ENCODE measurements at regions not wholly inside any gene's neighbourhood (a gene's known extent, or its start where the extent isn't known, plus 50 kb on each side); places are given as distances from the start of the nearest gene placed in this dataset.

DNA sequence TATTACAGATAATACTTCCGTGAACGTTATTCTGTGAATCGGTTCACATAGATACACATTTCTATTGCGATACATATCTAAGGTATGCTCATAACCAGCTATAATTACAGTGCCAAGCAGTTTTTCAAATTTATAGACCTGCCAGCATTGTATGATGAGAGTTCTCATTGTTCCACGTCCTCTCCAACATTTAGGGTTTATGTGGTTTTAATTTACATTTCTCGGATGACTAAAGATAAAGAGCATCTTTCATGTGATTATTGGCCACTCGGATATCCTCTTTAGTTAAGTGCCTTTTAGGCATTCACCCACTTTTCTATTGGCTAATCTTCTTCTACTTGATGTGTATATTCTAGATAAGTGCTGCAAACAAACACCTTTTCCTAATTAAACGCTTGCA lies 134.7 kb upstream of the CCDC54 start:
- intact Hi-C loops (cut with DNase I): loop anchor here (5.0 to 10.0 kb wide), 2 partner anchors 190 to 282 kb away; partner anchors contain the start of gene BBX (in 1 of the 2)
- Histone ChIP-seq H3K4me1 (ENCODE audit: control insufficient read depth in 1 of 2, insufficient read depth in 2 of 2, low read length in 2 of 2) (peaks cover 0 to 7% of the 10 kb centered on the region in 2 donors), H3K36me3 (ENCODE audit: control insufficient read depth in 1 of 2, insufficient read depth in 2 of 2, low read length in 1 of 2) (peaks cover 0 to 2% of the 10 kb centered on the region in 2 donors), H3K27ac (ENCODE audit: low read depth in 1 of 2, low read length in 2 of 2) (no peak overlapping the region), H3K27me3 (ENCODE audit: control insufficient read depth in 1 of 2, insufficient read depth in 2 of 2, low read length in 1 of 2) (no peaks in the 10 kb centered on the region), H3K9me3 (ENCODE audit: control insufficient read depth, low read length) (no peaks in the 10 kb centered on the region), H3K4me3 (ENCODE audit: low read length in 2 of 2) (peak overlapping the region; percentile 6 to 10)
- WGBS, 2 donors: 65 to 68% methylated on average over 8 of the region's 8 CpGs
- ATAC-seq (ENCODE audit: low FRiP score) (no peak), DNase-seq (no peak)

DNA sequence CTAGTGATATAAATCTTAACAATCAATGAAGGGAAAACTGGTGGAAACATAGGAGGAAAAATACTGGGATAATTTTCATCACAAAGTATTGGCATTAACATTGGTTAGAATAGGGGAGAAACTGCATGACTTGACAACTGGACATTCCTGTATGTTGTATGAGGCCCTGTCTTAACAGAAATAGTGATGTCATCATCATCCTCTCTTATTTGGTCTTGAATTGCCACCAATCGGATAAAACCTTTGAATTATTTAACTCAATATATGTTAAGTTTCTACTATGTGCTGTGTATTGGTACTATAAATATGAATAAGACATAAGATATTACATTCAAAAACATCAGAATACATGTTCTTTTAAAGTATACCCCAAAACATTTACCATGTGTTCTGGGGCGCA lies 130.1 kb upstream of the CCDC54 start:
- no peak overlapping the region for H3K27ac ChIP-seq (ENCODE audit: low read depth in 1 of 2, low read length in 2 of 2)
- H3K27me3 ChIP-seq (ENCODE audit: control insufficient read depth in 1 of 2, insufficient read depth in 2 of 2, low read length in 1 of 2): no peaks in the 10 kb centered on the region
- H3K4me1 ChIP-seq (ENCODE audit: control insufficient read depth in 1 of 2, insufficient read depth in 2 of 2, low read length in 2 of 2): peaks cover 0 to 7% of the 10 kb centered on the region in 2 donors
- H3K4me3 ChIP-seq (ENCODE audit: low read length in 2 of 2): no peak overlapping the region
- ATAC-seq (ENCODE audit: low FRiP score) (no peak), DNase-seq (no peak)
- intact Hi-C loops (cut with DNase I): loop anchor here in 1 of 2 donors (10.0 kb wide), 1 partner anchor 278 kb away; the partner anchor contains the start of gene BBX
- no peaks in the 10 kb centered on the region for H3K9me3 ChIP-seq (ENCODE audit: control insufficient read depth, low read length)
- peaks cover 0 to 2% of the 10 kb centered on the region in 2 donors for H3K36me3 ChIP-seq (ENCODE audit: control insufficient read depth in 1 of 2, insufficient read depth in 2 of 2, low read length in 1 of 2)
- 95 to 97% methylated on average over 2 of the region's 2 CpGs for WGBS, 2 donors

DNA sequence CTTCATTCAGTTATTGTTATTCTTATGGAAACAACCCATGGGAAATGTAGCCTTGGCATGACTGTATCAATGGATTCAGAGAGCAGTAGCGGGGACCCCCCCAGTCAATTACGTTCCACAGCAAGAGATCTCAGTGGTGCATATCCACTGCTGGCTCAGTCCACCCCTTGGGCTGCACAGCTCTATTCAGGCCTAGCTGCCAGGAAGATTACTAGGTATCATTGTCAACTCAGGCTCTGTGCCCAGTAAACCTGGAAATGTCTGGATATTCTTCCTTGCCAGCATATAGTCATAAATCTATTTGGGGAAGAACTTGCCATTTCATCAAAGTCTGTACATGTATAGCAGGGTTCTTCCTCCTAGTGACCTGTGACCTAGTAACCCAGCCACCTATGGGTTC lies 128.1 kb upstream of the CCDC54 start:
- H3K27me3 ChIP-seq (ENCODE audit: control insufficient read depth in 1 of 2, insufficient read depth in 2 of 2, low read length in 1 of 2): no peaks in the 10 kb centered on the region
- H3K4me3 ChIP-seq (ENCODE audit: low read length in 2 of 2): no peak overlapping the region
- no peaks in the 10 kb centered on the region for H3K9me3 ChIP-seq (ENCODE audit: control insufficient read depth, low read length)
- H3K4me1 ChIP-seq (ENCODE audit: control insufficient read depth in 1 of 2, insufficient read depth in 2 of 2, low read length in 2 of 2): peaks cover 0 to 5% of the 10 kb centered on the region in 2 donors
- no peak overlapping the region for H3K27ac ChIP-seq (ENCODE audit: low read depth in 1 of 2, low read length in 2 of 2)
- DNase-seq: no peak
- H3K36me3 ChIP-seq (ENCODE audit: control insufficient read depth in 1 of 2, insufficient read depth in 2 of 2, low read length in 1 of 2): peaks cover 0 to 2% of the 10 kb centered on the region in 2 donors
- intact Hi-C loops (cut with DNase I): loop anchor here in 1 of 2 donors (10.0 kb wide), 1 partner anchor 276 kb away; the partner anchor contains the start of gene BBX
- WGBS, 2 donors: 96 to 99% methylated on average over 2 of the region's 2 CpGs
- no peak for ATAC-seq (ENCODE audit: low FRiP score)

DNA sequence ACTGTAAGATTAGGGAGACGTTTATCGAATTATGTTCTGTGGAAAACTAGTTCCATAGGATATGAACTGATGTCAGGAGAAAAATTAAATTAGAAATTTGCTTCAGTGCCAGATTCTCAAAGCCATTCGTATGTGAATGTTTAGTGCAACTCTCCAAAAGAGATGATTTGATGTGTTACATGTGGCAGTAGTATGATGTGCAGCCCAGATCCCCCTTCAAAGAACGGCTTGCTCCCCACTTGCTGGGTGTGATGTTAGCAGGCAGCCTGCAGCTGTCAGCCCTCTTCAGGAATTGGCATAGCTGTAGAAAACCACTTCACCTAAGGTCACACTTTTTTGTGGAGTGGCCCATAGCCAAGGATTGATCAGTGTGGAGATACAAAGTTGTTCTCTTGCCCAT lies 127.0 kb upstream of the CCDC54 start:
- H3K27me3 ChIP-seq (ENCODE audit: control insufficient read depth in 1 of 2, insufficient read depth in 2 of 2, low read length in 1 of 2): no peaks in the 10 kb centered on the region
- DNase-seq (no peak), ATAC-seq (ENCODE audit: low FRiP score) (no peak)
- peaks cover 0 to 2% of the 10 kb centered on the region in 2 donors for H3K36me3 ChIP-seq (ENCODE audit: control insufficient read depth in 1 of 2, insufficient read depth in 2 of 2, low read length in 1 of 2)
- intact Hi-C loops (cut with DNase I): no loop called here
- H3K4me1 ChIP-seq (ENCODE audit: control insufficient read depth in 1 of 2, insufficient read depth in 2 of 2, low read length in 2 of 2): no peaks in the 10 kb centered on the region
- no peak overlapping the region for H3K4me3 ChIP-seq (ENCODE audit: low read length in 2 of 2)
- H3K27ac ChIP-seq (ENCODE audit: low read depth in 1 of 2, low read length in 2 of 2): no peak overlapping the region
- no peaks in the 10 kb centered on the region for H3K9me3 ChIP-seq (ENCODE audit: control insufficient read depth, low read length)
- WGBS, 2 donors: 87 to 88% methylated on average over 4 of the region's 4 CpGs

DNA sequence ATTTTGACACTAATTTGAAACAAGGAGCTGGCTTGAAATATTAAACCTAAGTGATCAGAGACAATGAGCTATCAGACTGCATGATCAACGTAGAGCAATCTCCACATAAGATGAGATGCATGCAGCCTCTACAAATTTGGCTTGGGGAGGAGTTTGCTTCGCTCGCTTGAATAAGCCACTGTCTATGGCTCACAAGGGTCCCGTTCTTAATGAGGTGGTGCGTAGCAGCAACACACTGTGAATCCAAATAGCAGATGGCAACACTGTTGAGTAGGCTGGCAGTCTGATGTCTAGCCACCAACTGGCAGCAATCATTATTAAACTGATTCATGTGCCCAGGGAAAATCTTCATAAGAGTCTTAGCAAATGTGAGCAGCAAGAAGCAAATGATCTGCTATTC lies 125.4 kb upstream of the CCDC54 start:
- ATAC-seq (ENCODE audit: low FRiP score): no peak
- H3K4me1 ChIP-seq (ENCODE audit: control insufficient read depth in 1 of 2, insufficient read depth in 2 of 2, low read length in 2 of 2): no peaks in the 10 kb centered on the region
- intact Hi-C loops (cut with DNase I): no loop called here
- no peaks in the 10 kb centered on the region for H3K27me3 ChIP-seq (ENCODE audit: control insufficient read depth in 1 of 2, insufficient read depth in 2 of 2, low read length in 1 of 2)
- no peaks in the 10 kb centered on the region for H3K36me3 ChIP-seq (ENCODE audit: control insufficient read depth in 1 of 2, insufficient read depth in 2 of 2, low read length in 1 of 2)
- H3K27ac ChIP-seq (ENCODE audit: low read depth in 1 of 2, low read length in 2 of 2): no peak overlapping the region
- no peak overlapping the region for H3K4me3 ChIP-seq (ENCODE audit: low read length in 2 of 2)
- H3K9me3 ChIP-seq (ENCODE audit: control insufficient read depth, low read length): no peaks in the 10 kb centered on the region
- 90 to 93% methylated on average over 5 of the region's 5 CpGs for WGBS, 2 donors
- DNase-seq: no peak

DNA sequence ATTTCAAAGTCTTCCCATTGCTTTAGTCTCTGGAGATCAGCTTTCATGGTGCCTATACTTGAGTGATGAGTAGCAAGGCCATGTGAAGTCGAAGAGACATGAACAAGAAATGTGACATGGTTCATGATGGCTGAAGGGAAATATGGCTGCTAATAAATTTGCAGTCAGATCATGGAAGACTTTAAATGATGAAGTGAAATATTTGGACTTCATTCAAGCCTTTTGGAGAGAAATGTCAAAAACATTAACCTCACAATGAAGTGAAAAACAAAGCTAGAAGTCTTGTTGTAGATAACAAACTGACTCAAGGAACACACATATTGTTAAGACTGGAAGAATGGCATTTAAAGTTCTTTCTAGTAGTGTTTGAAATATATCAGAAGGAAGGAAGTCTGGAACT lies 120.3 kb upstream of the CCDC54 start:
- 0% methylated on average over 1 of the region's 1 CpG for WGBS, 2 donors
- intact Hi-C loops (cut with DNase I): no loop called here
- H3K4me1 ChIP-seq (ENCODE audit: control insufficient read depth in 1 of 2, insufficient read depth in 2 of 2, low read length in 2 of 2): no peaks in the 10 kb centered on the region
- no peak overlapping the region for H3K4me3 ChIP-seq (ENCODE audit: low read length in 2 of 2)
- H3K27ac ChIP-seq (ENCODE audit: low read depth in 1 of 2, low read length in 2 of 2): no peak overlapping the region
- ATAC-seq (ENCODE audit: low FRiP score): no peak
- no peaks in the 10 kb centered on the region for H3K9me3 ChIP-seq (ENCODE audit: control insufficient read depth, low read length)
- no peak for DNase-seq
- H3K27me3 ChIP-seq (ENCODE audit: control insufficient read depth in 1 of 2, insufficient read depth in 2 of 2, low read length in 1 of 2): no peaks in the 10 kb centered on the region
- H3K36me3 ChIP-seq (ENCODE audit: control insufficient read depth in 1 of 2, insufficient read depth in 2 of 2, low read length in 1 of 2): no peaks in the 10 kb centered on the region

DNA sequence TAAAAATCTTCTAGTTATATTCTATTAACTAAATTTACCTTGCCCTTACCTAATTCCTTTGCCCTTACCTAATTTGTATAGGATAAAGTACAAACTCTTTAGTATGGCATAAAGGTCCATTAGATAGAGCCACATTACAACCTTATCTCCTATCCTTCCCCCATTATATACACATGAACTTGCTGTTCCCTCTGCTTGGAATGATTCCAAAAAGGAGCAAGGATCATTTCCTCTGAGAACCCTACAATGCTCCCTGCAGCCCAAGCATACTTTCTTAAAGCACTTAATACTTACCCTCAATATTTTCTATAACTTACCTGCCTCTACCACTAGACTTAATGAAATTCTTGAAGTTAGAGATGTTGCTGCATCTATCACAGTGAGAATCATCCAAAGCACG lies 118.9 kb upstream of the CCDC54 start:
- ATAC-seq (ENCODE audit: low FRiP score): no peak
- no peak for DNase-seq
- H3K4me3 ChIP-seq (ENCODE audit: low read length in 2 of 2): no peak overlapping the region
- H3K27me3 ChIP-seq (ENCODE audit: control insufficient read depth in 1 of 2, insufficient read depth in 2 of 2, low read length in 1 of 2): no peaks in the 10 kb centered on the region
- H3K9me3 ChIP-seq (ENCODE audit: control insufficient read depth, low read length): no peaks in the 10 kb centered on the region
- H3K4me1 ChIP-seq (ENCODE audit: control insufficient read depth in 1 of 2, insufficient read depth in 2 of 2, low read length in 2 of 2): no peaks in the 10 kb centered on the region
- intact Hi-C loops (cut with DNase I): no loop called here
- no peak overlapping the region for H3K27ac ChIP-seq (ENCODE audit: low read depth in 1 of 2, low read length in 2 of 2)
- WGBS, 2 donors: 91 to 93% methylated on average over 1 of the region's 1 CpG
- no peaks in the 10 kb centered on the region for H3K36me3 ChIP-seq (ENCODE audit: control insufficient read depth in 1 of 2, insufficient read depth in 2 of 2, low read length in 1 of 2)

DNA sequence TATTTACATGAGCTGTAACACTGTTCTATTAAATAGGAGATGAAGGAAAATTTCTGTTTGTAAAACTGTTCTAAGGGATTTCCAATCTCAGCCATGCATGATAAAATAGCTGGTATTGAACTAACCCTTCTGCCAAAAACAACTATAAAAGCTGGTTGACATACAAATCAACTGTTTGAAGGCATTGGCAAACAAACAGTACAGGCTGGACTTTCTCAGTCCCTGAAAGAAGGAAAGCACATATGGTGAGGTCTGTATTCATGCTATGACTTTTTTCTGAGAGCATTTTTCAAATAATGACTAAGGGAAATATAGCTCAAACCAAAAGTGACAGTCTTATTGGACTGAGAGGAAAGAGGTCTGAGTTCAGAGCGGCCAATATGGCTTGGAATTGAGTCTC lies 117.0 kb upstream of the CCDC54 start:
- intact Hi-C loops (cut with DNase I): no loop called here
- no peak overlapping the region for H3K4me3 ChIP-seq (ENCODE audit: low read length in 2 of 2)
- DNase-seq: no peak
- no peaks in the 10 kb centered on the region for H3K36me3 ChIP-seq (ENCODE audit: control insufficient read depth in 1 of 2, insufficient read depth in 2 of 2, low read length in 1 of 2)
- no peak for ATAC-seq (ENCODE audit: low FRiP score)
- H3K9me3 ChIP-seq (ENCODE audit: control insufficient read depth, low read length): no peaks in the 10 kb centered on the region
- H3K4me1 ChIP-seq (ENCODE audit: control insufficient read depth in 1 of 2, insufficient read depth in 2 of 2, low read length in 2 of 2): no peaks in the 10 kb centered on the region
- no peak overlapping the region for H3K27ac ChIP-seq (ENCODE audit: low read depth in 1 of 2, low read length in 2 of 2)
- 43 to 64% methylated on average over 1 of the region's 1 CpG for WGBS, 2 donors
- H3K27me3 ChIP-seq (ENCODE audit: control insufficient read depth in 1 of 2, insufficient read depth in 2 of 2, low read length in 1 of 2): no peaks in the 10 kb centered on the region

DNA sequence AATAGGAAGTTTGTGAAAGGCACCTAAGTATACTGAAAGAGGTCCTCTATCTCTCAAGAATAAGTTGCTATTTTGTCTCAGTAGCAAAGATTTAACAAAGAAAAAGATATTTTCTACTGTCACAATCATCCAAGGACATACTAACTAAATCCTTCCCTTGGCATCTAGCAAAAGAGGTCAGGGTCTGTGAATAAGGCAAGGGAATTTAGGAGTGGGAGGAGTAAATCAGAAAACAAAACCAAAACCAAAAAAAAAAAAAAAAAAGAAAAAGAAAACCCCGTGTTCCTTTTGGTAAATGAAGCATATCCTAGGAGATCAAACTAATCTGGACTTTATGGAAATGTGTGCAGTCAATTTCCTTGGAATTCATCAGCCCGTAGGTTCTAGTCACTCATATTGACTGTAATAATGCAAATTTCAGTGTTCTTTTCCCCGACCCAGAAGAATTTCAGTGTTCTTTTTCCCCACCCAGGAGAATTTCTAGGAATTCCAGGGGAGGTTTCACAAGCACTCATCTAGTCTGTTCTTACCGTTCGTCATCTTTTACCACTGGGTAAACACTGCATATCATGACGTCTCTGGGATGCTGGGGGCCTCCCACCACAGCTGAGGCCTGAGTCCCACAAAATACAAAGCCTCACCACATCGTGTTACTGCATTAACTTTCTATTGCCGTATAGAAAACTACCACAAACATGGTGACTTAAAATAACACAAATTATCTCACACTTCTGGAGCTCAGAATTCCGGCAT lies 113.8 kb upstream of the CCDC54 start:
- DNase-seq: no peak
- Histone ChIP-seq H3K27ac (ENCODE audit: low read depth in 1 of 2, low read length in 2 of 2) (no peak overlapping the region), H3K27me3 (ENCODE audit: control insufficient read depth in 1 of 2, insufficient read depth in 2 of 2, low read length in 1 of 2) (no peaks in the 10 kb centered on the region), H3K9me3 (ENCODE audit: control insufficient read depth, low read length) (no peaks in the 10 kb centered on the region), H3K4me1 (ENCODE audit: control insufficient read depth in 1 of 2, insufficient read depth in 2 of 2, low read length in 2 of 2) (no peaks in the 10 kb centered on the region), H3K36me3 (ENCODE audit: control insufficient read depth in 1 of 2, insufficient read depth in 2 of 2, low read length in 1 of 2) (no peaks in the 10 kb centered on the region), H3K4me3 (ENCODE audit: low read length in 2 of 2) (no peak overlapping the region)
- WGBS, 2 donors: 53 to 61% methylated on average over 9 of the region's 9 CpGs
- no peak for ATAC-seq (ENCODE audit: low FRiP score)
- intact Hi-C loops (cut with DNase I): no loop called here

All from aorta (tissue), 5 donors.